Stomach (tissue), 4 donors: ENCODE measurements at regions not wholly inside any gene's neighbourhood (a gene's known extent, or its start where the extent isn't known, plus 50 kb on each side); places are given as distances from the start of the nearest gene placed in this dataset.

Experiments used
- EP300 ChIP-seq: sonication (generic); formaldehyde crosslinking; IDR thresholded peaks from one replicate; pipeline ENCODE4 v1.6.1; 2017; ENCODE audit warnings: antibody characterized with exemption
- POLR2A ChIP-seq, 4 donors: fragments of 450-650 bp; IDR thresholded peaks; one replicate each; pipeline ENCODE4 v1.6.1; 2016; ENCODE audit warnings: antibody characterized with exemption in 4 of 4, control low read depth in 2 of 4, mild to moderate bottlenecking in 1 of 4, moderate library complexity in 1 of 4
- POLR2AphosphoS5 ChIP-seq, 3 donors: sonication (generic); formaldehyde crosslinking; IDR thresholded peaks; one replicate each; pipeline ENCODE4 v1.6.1; 2016; ENCODE audit warnings: antibody characterized with exemption in 3 of 3
- TF ChIP-seq, protein P1 (sequence below), 7 experiments: fragments of 450-650 bp in 4 of 7; fragments of 200-600 bp in 3 of 7; sonication (generic) in 3 of 7; IDR thresholded peaks; one replicate each; pipeline ENCODE4 v1.5.1; 2016 to 2019; ENCODE audit warnings: antibody characterized with exemption in 7 of 7, control low read depth in 2 of 7, mild to moderate bottlenecking in 1 of 7

- TF ChIP-seq, protein P1, sequence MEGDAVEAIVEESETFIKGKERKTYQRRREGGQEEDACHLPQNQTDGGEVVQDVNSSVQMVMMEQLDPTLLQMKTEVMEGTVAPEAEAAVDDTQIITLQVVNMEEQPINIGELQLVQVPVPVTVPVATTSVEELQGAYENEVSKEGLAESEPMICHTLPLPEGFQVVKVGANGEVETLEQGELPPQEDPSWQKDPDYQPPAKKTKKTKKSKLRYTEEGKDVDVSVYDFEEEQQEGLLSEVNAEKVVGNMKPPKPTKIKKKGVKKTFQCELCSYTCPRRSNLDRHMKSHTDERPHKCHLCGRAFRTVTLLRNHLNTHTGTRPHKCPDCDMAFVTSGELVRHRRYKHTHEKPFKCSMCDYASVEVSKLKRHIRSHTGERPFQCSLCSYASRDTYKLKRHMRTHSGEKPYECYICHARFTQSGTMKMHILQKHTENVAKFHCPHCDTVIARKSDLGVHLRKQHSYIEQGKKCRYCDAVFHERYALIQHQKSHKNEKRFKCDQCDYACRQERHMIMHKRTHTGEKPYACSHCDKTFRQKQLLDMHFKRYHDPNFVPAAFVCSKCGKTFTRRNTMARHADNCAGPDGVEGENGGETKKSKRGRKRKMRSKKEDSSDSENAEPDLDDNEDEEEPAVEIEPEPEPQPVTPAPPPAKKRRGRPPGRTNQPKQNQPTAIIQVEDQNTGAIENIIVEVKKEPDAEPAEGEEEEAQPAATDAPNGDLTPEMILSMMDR (IDR thresholded peaks at IDR 0.05) = no peak
- TF ChIP-seq POLR2AphosphoS5 (IDR thresholded peaks at IDR 0.05) (no peak), POLR2A (IDR thresholded peaks at IDR 0.05) (no peak), EP300 (no peak)
Measured at GRCh38 chr11:116603728-116604323, 169.0 kb downstream of the BUD13 start.
